ENCODE measurements at regions not wholly inside any gene's neighbourhood (a gene's known extent, or its start where the extent isn't known, plus 50 kb on each side); places are given as distances from the start of the nearest gene placed in this dataset.
"Not testable (repeated sequence)": the region's sequence is repeated elsewhere in the genome, so short reads cannot be mapped to it uniquely, and the experiment has no call there.

GRCh38 chr1:121051161-121051790 is 132.9 kb downstream of the FAM72B start:
- DNase-seq (ENCODE audit: low read depth in 2 of 2), result not testable (repeated sequence)

- DNase-seq (ENCODE audit: low read depth in 2 of 2), result not testable (repeated sequence)
These were observed 132.0 kb downstream of the FAM72B start for GRCh38 chr1:121052081-121052660.

- not testable (repeated sequence) for DNase-seq (ENCODE audit: low read depth in 2 of 2)
These were observed 129.2 kb downstream of the FAM72B start for GRCh38 chr1:121054928-121055327.

GRCh38 chr1:121066925-121067324 is 117.2 kb downstream of the FAM72B start:
- DNase-seq (ENCODE audit: low read depth in 2 of 2), result not testable (repeated sequence)

GRCh38 chr1:121068738-121069499 is 115.2 kb downstream of the FAM72B start:
- not testable (repeated sequence) for DNase-seq (ENCODE audit: low read depth in 2 of 2)

GRCh38 chr1:121073852-121074251 is 110.3 kb downstream of the FAM72B start:
- DNase-seq (ENCODE audit: low read depth in 2 of 2), result not testable (repeated sequence)

GRCh38 chr1:121075254-121075805 is 108.8 kb downstream of the FAM72B start:
- DNase-seq (ENCODE audit: low read depth in 2 of 2), result not testable (repeated sequence)

GRCh38 chr1:121076674-121077073 is 107.5 kb downstream of the FAM72B start:
- DNase-seq (ENCODE audit: low read depth in 2 of 2), result not testable (repeated sequence)

- not testable (repeated sequence) for DNase-seq (ENCODE audit: low read depth in 2 of 2)
These were observed 104.5 kb downstream of the FAM72B start for GRCh38 chr1:121079655-121080054.

GRCh38 chr1:121080197-121080903 is 103.8 kb downstream of the FAM72B start:
- not testable (repeated sequence) for DNase-seq (ENCODE audit: low read depth in 2 of 2)

GRCh38 chr1:121080904-121081264 is 103.3 kb downstream of the FAM72B start:
- DNase-seq (ENCODE audit: low read depth in 2 of 2), result not testable (repeated sequence)

GRCh38 chr1:121081625-121082199 is 102.4 kb downstream of the FAM72B start:
- not testable (repeated sequence) for DNase-seq (ENCODE audit: low read depth in 2 of 2)

GRCh38 chr1:121082995-121083394 is 101.1 kb downstream of the FAM72B start:
- not testable (repeated sequence) for DNase-seq (ENCODE audit: low read depth in 2 of 2)

- not testable (repeated sequence) for DNase-seq (ENCODE audit: low read depth in 2 of 2)
These were observed 97.9 kb downstream of the FAM72B start for GRCh38 chr1:121086249-121086648.

- not testable (repeated sequence) for DNase-seq (ENCODE audit: low read depth in 2 of 2)
These were observed 96.9 kb downstream of the FAM72B start for GRCh38 chr1:121087221-121087620.

GRCh38 chr1:121088568-121088967 is 95.6 kb downstream of the FAM72B start:
- not testable (repeated sequence) for DNase-seq (ENCODE audit: low read depth in 2 of 2)

- not testable (repeated sequence) for DNase-seq (ENCODE audit: low read depth in 2 of 2)
These were observed 91.7 kb downstream of the FAM72B start for GRCh38 chr1:121092329-121092968.

- not testable (repeated sequence) for DNase-seq (ENCODE audit: low read depth in 2 of 2)
These were observed 89.1 kb downstream of the FAM72B start for GRCh38 chr1:121095014-121095413.

GRCh38 chr1:121097127-121097866 is 86.8 kb downstream of the FAM72B start:
- peak; percentile 53 to 77 for DNase-seq (ENCODE audit: low read depth in 2 of 2)

GRCh38 chr1:121097867-121098215 is 86.3 kb downstream of the FAM72B start:
- DNase-seq (ENCODE audit: low read depth in 2 of 2), result not testable (repeated sequence)
